Kidney epithelial cell (primary cell): ENCODE measurements at regions not wholly inside any gene's neighbourhood (a gene's known extent, or its start where the extent isn't known, plus 50 kb on each side); places are given as distances from the start of the nearest gene placed in this dataset.
"Not testable (repeated sequence)": the region's sequence is repeated elsewhere in the genome, so short reads cannot be mapped to it uniquely, and the experiment has no call there.

Experiments used
- DNase-seq: peaks from one replicate; pipeline ENCODE4 v3.0.0-alpha.2; 2010; ENCODE audit warnings: low read depth
- H3K27me3 ChIP-seq: 2 replicates; pipeline ENCODE4 v1.6.0; 2011; ENCODE audit warnings: low read length; ENCODE audit not compliant: control insufficient read depth, insufficient read depth
- H3K36me3 ChIP-seq: 2 replicates; pipeline ENCODE4 v1.5.1; 2011; ENCODE audit warnings: low read length; ENCODE audit not compliant: control insufficient read depth, insufficient read depth
- H3K4me3 ChIP-seq: 2 replicates; pipeline ENCODE4 v1.5.1; 2011; ENCODE audit warnings: low read depth, mild to moderate bottlenecking, control low read depth, low read length
- CTCF ChIP-seq: IDR thresholded peaks from 2 replicates; pipeline ENCODE4 v1.5.1; 2011; ENCODE audit warnings: mild to moderate bottlenecking, moderate library complexity, low read length, control low read depth, inconsistent platforms; ENCODE audit not compliant: insufficient read depth, poor library complexity, severe bottlenecking

- TF ChIP-seq CTCF, result no peak
- no peaks in the 10 kb centered on the region for H3K36me3 ChIP-seq
These were observed 828.6 kb upstream of the CITED2 start for GRCh38 chr6:140202964-140203515.

GRCh38 chr6:140201787-140202458 lies 827.5 kb upstream of the CITED2 start:
- no peaks in the 10 kb centered on the region for H3K36me3 ChIP-seq
- no peak for TF ChIP-seq CTCF
- no peak for DNase-seq
- no peak overlapping the region for H3K4me3 ChIP-seq
- H3K27me3 ChIP-seq, result no peaks in the 10 kb centered on the region

More at GRCh38 chr6:140202964-140203515, 828.6 kb upstream of the CITED2 start:
- DNase-seq, result no peak
- no peaks in the 10 kb centered on the region for H3K27me3 ChIP-seq
- H3K4me3 ChIP-seq, result no peak overlapping the region

GRCh38 chr6:140193269-140193668 lies 818.8 kb upstream of the CITED2 start:
- Histone ChIP-seq H3K4me3 (no peak overlapping the region), H3K27me3 (no peaks in the 10 kb centered on the region), H3K36me3 (no peaks in the 10 kb centered on the region)
- DNase-seq, result no peak
- TF ChIP-seq CTCF, result no peak

- no peaks in the 10 kb centered on the region for H3K27me3 ChIP-seq
- H3K4me3 ChIP-seq, result no peak overlapping the region
- no peak for TF ChIP-seq CTCF
- no peaks in the 10 kb centered on the region for H3K36me3 ChIP-seq
- DNase-seq, result no peak
These were observed 817.6 kb upstream of the CITED2 start for GRCh38 chr6:140192018-140192417.

GRCh38 chr6:140189263-140189662 lies 814.8 kb upstream of the CITED2 start:
- not testable (repeated sequence) for H3K27me3 ChIP-seq, H3K36me3 ChIP-seq, H3K4me3 ChIP-seq, DNase-seq

GRCh38 chr6:140185991-140186390 lies 811.5 kb upstream of the CITED2 start:
- H3K4me3 ChIP-seq, result no peak overlapping the region
- H3K36me3 ChIP-seq, result no peaks in the 10 kb centered on the region
- no peak for DNase-seq
- no peak for TF ChIP-seq CTCF
- no peaks in the 10 kb centered on the region for H3K27me3 ChIP-seq
